ENCODE measurements at regions not wholly inside any gene's neighbourhood (a gene's known extent, or its start where the extent isn't known, plus 50 kb on each side); places are given as distances from the start of the nearest gene placed in this dataset.

GRCh38 chr15:62922514-62922913 is 120.0 kb upstream of the TPM1 start:
- Mint-ChIP-seq H3K27me3 (ENCODE audit: insufficient read depth, unreplicated experiment) (no peaks in the 10 kb centered on the region), H3K9me3 (ENCODE audit: unreplicated experiment) (no peaks in the 10 kb centered on the region), H3K36me3 (ENCODE audit: insufficient read depth, unreplicated experiment) (peaks cover 5% of the 10 kb centered on the region), H3K4me1 (ENCODE audit: insufficient read depth, unreplicated experiment) (peaks cover 29% of the 10 kb centered on the region), H3K27ac (ENCODE audit: low read depth, unreplicated experiment) (peak overlapping the region; percentile 73), H3K4me3 (ENCODE audit: unreplicated experiment) (no peak overlapping the region)
- no peak for DNase-seq (ENCODE audit: unreplicated experiment)
- TF ChIP-seq CTCF (IDR thresholded peaks at IDR 0.05; ENCODE audit: unreplicated experiment) = no peak
- intact Hi-C loops (cut with micrococcal nuclease) = no loop called here
- POLR2A ChIA-PET = interaction anchor here (0.7 to 2.2 kb wide), 4 partner anchors 13 to 21 kb away, joined by 3 to 11 read pairs (median 3); no protein-coding TSS in a partner anchor
- CTCF ChIA-PET = interaction anchor here (0.7 kb wide), 1 partner anchor 64 kb away, joined by 3 read pairs; no protein-coding TSS in a partner anchor
- BruUV-seq (replicated peaks) = no TSS peak

- ChIA-PET CTCF (interaction anchor here (0.6 to 0.8 kb wide), 3 partner anchors 16 to 317 kb away, joined by 3 to 4 read pairs (median 3); no protein-coding TSS in a partner anchor), POLR2A (no interaction called here)
- intact Hi-C loops (cut with micrococcal nuclease) = no loop called here
These were observed 116.7 kb upstream of the TPM1 start for GRCh38 chr15:62925875-62926274.

GRCh38 chr15:62927196-62927595 is 115.4 kb upstream of the TPM1 start:
- H3K27ac Mint-ChIP-seq (ENCODE audit: low read depth, unreplicated experiment) = no peak overlapping the region
- BruUV-seq (replicated peaks) = no TSS peak
- ChIA-PET CTCF (interaction anchor here (0.6 to 1.8 kb wide), 5 partner anchors 10 to 864 kb away, joined by 3 to 4 read pairs (median 3); no protein-coding TSS in a partner anchor), POLR2A (no interaction called here)
- no peak overlapping the region for H3K4me3 Mint-ChIP-seq (ENCODE audit: unreplicated experiment)
- H3K4me1 Mint-ChIP-seq (ENCODE audit: insufficient read depth, unreplicated experiment) = peaks cover 30% of the 10 kb centered on the region
- TF ChIP-seq CTCF (IDR thresholded peaks at IDR 0.05; ENCODE audit: unreplicated experiment) = no peak
- no peaks in the 10 kb centered on the region for H3K9me3 Mint-ChIP-seq (ENCODE audit: unreplicated experiment)
- no peaks in the 10 kb centered on the region for H3K27me3 Mint-ChIP-seq (ENCODE audit: insufficient read depth, unreplicated experiment)
- peaks cover 5% of the 10 kb centered on the region for H3K36me3 Mint-ChIP-seq (ENCODE audit: insufficient read depth, unreplicated experiment)
- intact Hi-C loops (cut with micrococcal nuclease) = no loop called here
- DNase-seq (ENCODE audit: unreplicated experiment) = no peak

More at GRCh38 chr15:62925875-62926274, 116.7 kb upstream of the TPM1 start:
- Mint-ChIP-seq H3K27me3 (ENCODE audit: insufficient read depth, unreplicated experiment) (no peaks in the 10 kb centered on the region), H3K4me1 (ENCODE audit: insufficient read depth, unreplicated experiment) (peaks cover 42% of the 10 kb centered on the region), H3K4me3 (ENCODE audit: unreplicated experiment) (no peak overlapping the region), H3K27ac (ENCODE audit: low read depth, unreplicated experiment) (no peak overlapping the region), H3K36me3 (ENCODE audit: insufficient read depth, unreplicated experiment) (peaks cover 5% of the 10 kb centered on the region), H3K9me3 (ENCODE audit: unreplicated experiment) (no peaks in the 10 kb centered on the region)
- BruUV-seq (replicated peaks) = no TSS peak
- DNase-seq (ENCODE audit: unreplicated experiment) = no peak
- no peak for TF ChIP-seq CTCF (IDR thresholded peaks at IDR 0.05; ENCODE audit: unreplicated experiment)

- peaks cover 5% of the 10 kb centered on the region for H3K36me3 Mint-ChIP-seq (ENCODE audit: insufficient read depth, unreplicated experiment)
- ChIA-PET POLR2A (interaction anchor here (1.1 kb wide), 1 partner anchor 110 kb away, joined by 3 read pairs; no protein-coding TSS in a partner anchor), CTCF (interaction anchor here (0.6 to 1.8 kb wide), 4 partner anchors 19 to 865 kb away, joined by 3 to 4 read pairs (median 3); no protein-coding TSS in a partner anchor)
- H3K4me3 Mint-ChIP-seq (ENCODE audit: unreplicated experiment) = no peak overlapping the region
- no peak overlapping the region for H3K27ac Mint-ChIP-seq (ENCODE audit: low read depth, unreplicated experiment)
- H3K4me1 Mint-ChIP-seq (ENCODE audit: insufficient read depth, unreplicated experiment) = peaks cover 24% of the 10 kb centered on the region
- BruUV-seq (replicated peaks) = no TSS peak
- H3K9me3 Mint-ChIP-seq (ENCODE audit: unreplicated experiment) = no peaks in the 10 kb centered on the region
- no peaks in the 10 kb centered on the region for H3K27me3 Mint-ChIP-seq (ENCODE audit: insufficient read depth, unreplicated experiment)
- intact Hi-C loops (cut with micrococcal nuclease) = no loop called here
- DNase-seq (ENCODE audit: unreplicated experiment) = no peak
- no peak for TF ChIP-seq CTCF (IDR thresholded peaks at IDR 0.05; ENCODE audit: unreplicated experiment)
These were observed 114.7 kb upstream of the TPM1 start for GRCh38 chr15:62927836-62928235.
